WTC11 (cell line): ENCODE measurements at regions not wholly inside any gene's neighbourhood (a gene's known extent, or its start where the extent isn't known, plus 50 kb on each side); places are given as distances from the start of the nearest gene placed in this dataset.
A peak's percentile ranks its signal among the peaks of the same experiment; 100 is the strongest.

ENCODE experiments used
- ATAC-seq: fragments of 200-7000 bp; cut with Tn5 transposase; 2 replicates; pipeline ENCODE4 v1.10.0; 2021; ENCODE audit warnings: mild to moderate bottlenecking, moderate library complexity
- CTCF ChIA-PET: fragments of 300-600 bp; sonication (Branson Sonifier 250); formaldehyde crosslinking; loops from one replicate; lab custom pipeline; 2021; ENCODE audit warnings: antibody characterized with exemption; lab: Charles Lee
- POLR2A ChIA-PET: fragments of 350-600 bp; sonication (Branson Sonifier 250); formaldehyde crosslinking; loops from one replicate; lab custom pipeline; 2021; ENCODE audit warnings: antibody characterized with exemption; lab: Charles Lee
- DNase-seq: peaks from one replicate; pipeline ENCODE4 v3.0.0; 2021; ENCODE audit warnings: low spot score
- H3K27ac Mint-ChIP-seq: 2 replicates; pipeline ENCODE4 v1.8.0; 2021; ENCODE audit warnings: mixed read lengths
- H3K27me3 Mint-ChIP-seq: 2 replicates; pipeline ENCODE4 v1.8.0; 2021; ENCODE audit warnings: low read depth, mild to moderate bottlenecking, moderate library complexity, mixed read lengths
- H3K36me3 Mint-ChIP-seq: 2 replicates; pipeline ENCODE4 v1.8.0; 2021; ENCODE audit warnings: mixed read lengths
- H3K4me1 Mint-ChIP-seq: 2 replicates; pipeline ENCODE4 v1.8.0; 2022; ENCODE audit warnings: mixed read lengths
- H3K4me3 Mint-ChIP-seq: 2 replicates; pipeline ENCODE4 v1.8.0; 2021; ENCODE audit warnings: mild to moderate bottlenecking, moderate library complexity, mixed read lengths
- H3K9me3 Mint-ChIP-seq: 2 replicates; pipeline ENCODE4 v1.8.0; 2021; ENCODE audit warnings: mixed read lengths
- CDX4 ChIP-seq: fragments of 250-450 bp; sonication (Bioruptor Pico); IDR thresholded peaks from 2 replicates; pipeline ENCODE4 v1.9.0; 2021; ENCODE audit warnings: moderate library complexity, mild to moderate bottlenecking, inconsistent platforms, borderline replicate concordance
- CREB1 ChIP-seq: sonication (generic); formaldehyde crosslinking; IDR thresholded peaks from 2 replicates; pipeline ENCODE4 v1.8.0; 2023; ENCODE audit warnings: mild to moderate bottlenecking, missing genetic modification reagents
- GABPB1 ChIP-seq: sonication (generic); formaldehyde crosslinking; IDR thresholded peaks from 2 replicates; pipeline ENCODE4 v1.8.1; 2023; ENCODE audit warnings: mild to moderate bottlenecking, missing genetic modification reagents
- GRHL2 ChIP-seq: fragments of 250-450 bp; sonication (Bioruptor Pico); IDR thresholded peaks from 2 replicates; pipeline ENCODE4 v1.8.0; 2022; ENCODE audit warnings: mild to moderate bottlenecking, moderate library complexity; ENCODE audit not compliant: insufficient replicate concordance, severe bottlenecking
- IRF2 ChIP-seq: sonication (generic); formaldehyde crosslinking; IDR thresholded peaks from 2 replicates; pipeline ENCODE4 v1.8.0; 2022; ENCODE audit warnings: low read depth, missing genetic modification reagents, borderline replicate concordance
- MAX ChIP-seq: sonication (generic); formaldehyde crosslinking; IDR thresholded peaks from 2 replicates; pipeline ENCODE4 v1.8.0; 2022; ENCODE audit warnings: mild to moderate bottlenecking, missing genetic modification reagents
- MXD4 ChIP-seq: fragments of 250-450 bp; sonication (Bioruptor Pico); IDR thresholded peaks from 2 replicates; pipeline ENCODE4 v1.8.0; 2021; ENCODE audit warnings: mild to moderate bottlenecking, moderate library complexity, borderline replicate concordance
- PRRX2 ChIP-seq: fragments of 250-450 bp; sonication (Bioruptor Pico); IDR thresholded peaks from 2 replicates; pipeline ENCODE4 v1.8.0; 2021; ENCODE audit warnings: mild to moderate bottlenecking
- SMAD4 ChIP-seq: sonication (generic); formaldehyde crosslinking; IDR thresholded peaks from 2 replicates; pipeline ENCODE4 v1.8.0; 2022; ENCODE audit warnings: mild to moderate bottlenecking, missing genetic modification reagents
- TEAD4 ChIP-seq: sonication (generic); formaldehyde crosslinking; IDR thresholded peaks from 2 replicates; pipeline ENCODE4 v1.8.0; 2022; ENCODE audit warnings: mild to moderate bottlenecking, missing genetic modification reagents
- ZBTB21 ChIP-seq: sonication (generic); formaldehyde crosslinking; IDR thresholded peaks from 2 replicates; pipeline ENCODE4 v1.8.1; 2023; ENCODE audit warnings: mild to moderate bottlenecking, missing genetic modification reagents, borderline replicate concordance
- ZNF138 ChIP-seq: sonication (generic); formaldehyde crosslinking; conservative IDR thresholded peaks from 2 replicates; pipeline ENCODE4 v1.8.1; 2022; ENCODE audit warnings: mild to moderate bottlenecking, moderate library complexity, missing genetic modification reagents
- ZNF219 ChIP-seq: sonication (generic); formaldehyde crosslinking; IDR thresholded peaks from 2 replicates; pipeline ENCODE4 v1.8.0; 2023; ENCODE audit warnings: missing genetic modification reagents, mild to moderate bottlenecking, borderline replicate concordance
- ZNF263 ChIP-seq: sonication (generic); formaldehyde crosslinking; IDR thresholded peaks from 2 replicates; pipeline ENCODE4 v1.8.1; 2022; ENCODE audit warnings: low read depth, mild to moderate bottlenecking, moderate library complexity, missing genetic modification reagents
- ZNF425 ChIP-seq: fragments of 250-450 bp; sonication (Bioruptor Pico); conservative IDR thresholded peaks from 2 replicates; pipeline ENCODE4 v1.9.0; 2021; ENCODE audit warnings: mild to moderate bottlenecking
- TF ChIP-seq, protein P1 (sequence below): fragments of 250-450 bp; sonication (Bioruptor Pico); IDR thresholded peaks from 2 replicates; pipeline ENCODE4 v1.9.0; 2021; ENCODE audit warnings: mild to moderate bottlenecking
- TF ChIP-seq, protein P2 (sequence below): sonication (generic); formaldehyde crosslinking; conservative IDR thresholded peaks from 2 replicates; pipeline ENCODE4 v1.8.1; 2023; ENCODE audit warnings: mild to moderate bottlenecking, low read depth, missing genetic modification reagents, moderate library complexity

DNA sequence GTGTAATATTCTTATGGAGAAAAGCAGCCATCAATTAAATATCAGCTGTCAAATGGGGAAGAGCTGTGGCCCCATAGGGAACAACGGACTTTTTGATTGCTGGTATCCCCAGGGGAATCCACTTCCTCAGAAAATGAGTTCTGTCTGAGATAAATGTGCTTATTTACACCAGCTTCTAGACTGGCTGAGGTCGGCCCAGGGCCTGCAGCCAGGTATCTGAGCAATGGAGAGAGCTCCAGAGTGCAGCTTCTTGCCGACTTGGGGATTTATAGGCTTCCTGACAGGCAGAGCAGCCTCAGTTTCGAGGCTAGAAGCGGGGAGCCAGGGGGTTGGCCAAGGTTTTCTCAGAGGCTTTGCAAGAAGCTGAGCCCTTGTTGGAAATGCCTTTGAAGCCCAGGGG, 67.2 kb downstream of the MCFD2 start:
- ChIA-PET POLR2A (no interaction called here), CTCF (no interaction called here)
- ATAC-seq: no peak
- TF ChIP-seq MXD4 (CRISPR knock-in tag) (no peak), PRRX2 (no peak), ZNF263 (CRISPR knock-in tag) (no peak), ZNF425 (no peak)
- Mint-ChIP-seq H3K4me1 (no peaks in the 10 kb centered on the region), H3K27ac (no peak overlapping the region), H3K4me3 (no peak overlapping the region), H3K27me3 (no peaks in the 10 kb centered on the region), H3K9me3 (peaks cover 7% of the 10 kb centered on the region), H3K36me3 (no peaks in the 10 kb centered on the region)
- DNase-seq: no peak

GRCh38 chr2:46847726-46848412, 67.7 kb downstream of the MCFD2 start:
- TF ChIP-seq TEAD4 (CRISPR knock-in tag): no peak
- no peak for TF ChIP-seq GRHL2 (CRISPR knock-in tag)
- no peak for TF ChIP-seq ZBTB21 (CRISPR knock-in tag)
- TF ChIP-seq IRF2 (CRISPR knock-in tag): no peak
- TF ChIP-seq, protein P1, sequence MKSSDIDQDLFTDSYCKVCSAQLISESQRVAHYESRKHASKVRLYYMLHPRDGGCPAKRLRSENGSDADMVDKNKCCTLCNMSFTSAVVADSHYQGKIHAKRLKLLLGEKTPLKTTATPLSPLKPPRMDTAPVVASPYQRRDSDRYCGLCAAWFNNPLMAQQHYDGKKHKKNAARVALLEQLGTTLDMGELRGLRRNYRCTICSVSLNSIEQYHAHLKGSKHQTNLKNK: no peak
- TF ChIP-seq CREB1 (CRISPR knock-in tag): no peak
- TF ChIP-seq ZNF219: no peak
- TF ChIP-seq, protein P2, sequence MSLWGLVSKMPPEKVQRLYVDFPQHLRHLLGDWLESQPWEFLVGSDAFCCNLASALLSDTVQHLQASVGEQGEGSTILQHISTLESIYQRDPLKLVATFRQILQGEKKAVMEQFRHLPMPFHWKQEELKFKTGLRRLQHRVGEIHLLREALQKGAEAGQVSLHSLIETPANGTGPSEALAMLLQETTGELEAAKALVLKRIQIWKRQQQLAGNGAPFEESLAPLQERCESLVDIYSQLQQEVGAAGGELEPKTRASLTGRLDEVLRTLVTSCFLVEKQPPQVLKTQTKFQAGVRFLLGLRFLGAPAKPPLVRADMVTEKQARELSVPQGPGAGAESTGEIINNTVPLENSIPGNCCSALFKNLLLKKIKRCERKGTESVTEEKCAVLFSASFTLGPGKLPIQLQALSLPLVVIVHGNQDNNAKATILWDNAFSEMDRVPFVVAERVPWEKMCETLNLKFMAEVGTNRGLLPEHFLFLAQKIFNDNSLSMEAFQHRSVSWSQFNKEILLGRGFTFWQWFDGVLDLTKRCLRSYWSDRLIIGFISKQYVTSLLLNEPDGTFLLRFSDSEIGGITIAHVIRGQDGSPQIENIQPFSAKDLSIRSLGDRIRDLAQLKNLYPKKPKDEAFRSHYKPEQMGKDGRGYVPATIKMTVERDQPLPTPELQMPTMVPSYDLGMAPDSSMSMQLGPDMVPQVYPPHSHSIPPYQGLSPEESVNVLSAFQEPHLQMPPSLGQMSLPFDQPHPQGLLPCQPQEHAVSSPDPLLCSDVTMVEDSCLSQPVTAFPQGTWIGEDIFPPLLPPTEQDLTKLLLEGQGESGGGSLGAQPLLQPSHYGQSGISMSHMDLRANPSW: no peak
- no peak for TF ChIP-seq ZNF138 (CRISPR knock-in tag)
- TF ChIP-seq CDX4 (CRISPR knock-in tag): no peak
- no peak for TF ChIP-seq SMAD4
- TF ChIP-seq PRRX2: no peak
- H3K27ac Mint-ChIP-seq: no peak overlapping the region
- no peaks in the 10 kb centered on the region for H3K27me3 Mint-ChIP-seq
- H3K36me3 Mint-ChIP-seq: no peaks in the 10 kb centered on the region
- no peaks in the 10 kb centered on the region for H3K4me1 Mint-ChIP-seq
- POLR2A ChIA-PET: no interaction called here
- ATAC-seq (no peak), DNase-seq (no peak)
- H3K4me3 Mint-ChIP-seq: no peak overlapping the region
- CTCF ChIA-PET: interaction anchor here (1.0 kb wide), 1 partner anchor 67 kb away, joined by 3 read pairs; no protein-coding TSS in a partner anchor
- peaks cover 2% of the 10 kb centered on the region for H3K9me3 Mint-ChIP-seq

DNA sequence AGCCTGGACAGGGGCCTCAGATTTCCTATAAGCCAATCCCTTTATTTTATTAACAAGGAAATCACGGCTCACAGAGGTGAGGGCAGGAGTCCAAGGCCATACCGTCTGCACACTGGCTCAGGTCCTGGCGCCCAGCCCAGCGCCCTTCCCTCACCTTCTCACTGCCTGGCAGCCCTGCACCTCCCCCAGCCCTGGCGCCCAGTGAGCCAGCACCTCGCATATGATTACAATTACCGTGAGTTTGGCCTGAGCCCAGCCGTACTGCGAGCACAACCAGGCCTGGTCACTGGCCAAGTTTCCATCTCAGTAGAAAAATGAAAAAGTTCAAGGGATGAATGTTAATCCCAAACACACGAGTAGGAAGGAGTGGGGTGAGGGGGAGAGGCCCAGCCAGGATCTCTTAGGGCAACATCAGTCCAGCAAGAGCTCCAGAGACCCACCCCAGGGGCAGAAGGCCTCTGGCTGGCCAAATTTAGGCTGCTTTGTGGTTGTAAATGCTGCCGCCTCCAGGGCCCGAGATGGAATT, 68.4 kb downstream of the MCFD2 start:
- TF ChIP-seq GABPB1 (CRISPR knock-in tag) (0 out of 2 replicates have a peak, but pooled peaks have one; percentile 23), MAX (CRISPR knock-in tag) (no peak)
- TF ChIP-seq, all 79 proteins: peak for 1
- H3K27me3 Mint-ChIP-seq: no peaks in the 10 kb centered on the region
- no peak overlapping the region for H3K27ac Mint-ChIP-seq
- DNase-seq (no peak), ATAC-seq (no peak)
- no peaks in the 10 kb centered on the region for H3K4me1 Mint-ChIP-seq
- POLR2A ChIA-PET: no interaction called here
- H3K9me3 Mint-ChIP-seq: no peaks in the 10 kb centered on the region
- CTCF ChIA-PET: interaction anchor here (0.6 to 1.0 kb wide), 2 partner anchors 66 to 190 kb away, joined by 3 read pairs; no protein-coding TSS in a partner anchor
- no peak overlapping the region for H3K4me3 Mint-ChIP-seq
- no peaks in the 10 kb centered on the region for H3K36me3 Mint-ChIP-seq
